K562 (cell line): ENCODE measurements at regions not wholly inside any gene's neighbourhood (a gene's known extent, or its start where the extent isn't known, plus 50 kb on each side); places are given as distances from the start of the nearest gene placed in this dataset.

Experiments used
- ATAC-seq: fragments of 200-7000 bp; cut with Tn5 transposase; 3 replicates; pipeline ENCODE4 v1.9.1; 2020; ENCODE audit warnings: moderate library complexity
- BruUV-seq: library from RNA; stranded (reverse); fragments of 400-500 nt; replicated peaks from 2 replicates; lab custom pipeline; 2021; lab: Mats Ljungman, UMichigan
- CTCF ChIA-PET: fragments of 300-600 bp; formaldehyde crosslinking; extraction: SDS; loops from one replicate; lab custom pipeline; 2021; ENCODE audit warnings: low intra/inter-chr PET ratio; lab: Yijun Ruan, JAX
- POLR2A ChIA-PET: fragments of 300-600, 350-650 bp; sonication (Branson Sonifier 250); formaldehyde crosslinking; extraction: SDS; loops from one replicate; lab custom pipeline; 2021; ENCODE audit warnings: antibody characterized with exemption, inconsistent platforms; lab: Yijun Ruan, JAX
- DNase-seq, 4 experiments: peaks; one replicate each; pipeline versions ENCODE4 v3.0.0 to v3.0.0-alpha.2; 2011 to 2018; ENCODE audit warnings: low spot score in 3 of 4, mixed read lengths in 3 of 4; ENCODE audit errors: extremely low read depth in 1 of 4
- FAIRE-seq: peaks from 2 replicates; lab custom pipeline; 2011; peaks lifted over from hg19 to GRCh38; lab: Jason Lieb, UNC
- H2AFZ ChIP-seq: 2 replicates; pipeline ENCODE4 v1.6.0; 2011; ENCODE audit warnings: low read depth, low read length, control low read depth, inconsistent platforms
- H3K27ac ChIP-seq: fragments of 200-600 bp; 3 replicates; pipeline ENCODE4 v1.8.0; 2011; ENCODE audit warnings: low read depth, mild to moderate bottlenecking, control low read depth, inconsistent platforms, low read length, moderate library complexity, mixed read lengths; ENCODE audit errors: extremely low read depth
- H3K27me3 ChIP-seq, 2 experiments: fragments of 300-600 bp in 1 of 2; 2 replicates in 1 of 2; 3 replicates in 1 of 2; pipeline versions ENCODE4 v1.6.0 to v1.8.0; 2011; ENCODE audit warnings: inconsistent platforms in 2 of 2, low read length in 2 of 2, mild to moderate bottlenecking in 1 of 2, mixed read lengths in 1 of 2, moderate library complexity in 1 of 2; ENCODE audit not compliant: control insufficient read depth in 2 of 2, insufficient read depth in 2 of 2
- H3K36me3 ChIP-seq: fragments of 300-600 bp; 3 replicates; pipeline ENCODE4 v1.8.0; 2011; ENCODE audit warnings: mild to moderate bottlenecking, low read length, inconsistent platforms; ENCODE audit not compliant: control insufficient read depth, insufficient read depth
- H3K4me1 ChIP-seq, 2 experiments: fragments of 200-600 bp in 1 of 2; replicated peaks in 1 of 2; 2 replicates in 1 of 2; 3 replicates in 1 of 2; pipeline versions ENCODE4 v1.5.1 to v1.8.0; 2011; ENCODE audit warnings: inconsistent platforms in 2 of 2, low read length in 2 of 2, mild to moderate bottlenecking in 1 of 2, mixed read lengths in 1 of 2, moderate library complexity in 1 of 2; ENCODE audit not compliant: control insufficient read depth in 2 of 2, insufficient read depth in 2 of 2
- H3K4me2 ChIP-seq: 2 replicates; pipeline ENCODE4 v1.6.1; 2011; ENCODE audit warnings: low read length, control low read depth, inconsistent platforms, mixed read lengths; ENCODE audit not compliant: insufficient read depth
- H3K4me3 ChIP-seq: fragments of 200-600 bp; sonication (generic), shearing (Covaris generic); 2 replicates; pipeline ENCODE4 v1.5.1; 2016; ENCODE audit warnings: control low read depth, inconsistent platforms
- H3K79me2 ChIP-seq: fragments of 200-600 bp; 3 replicates; pipeline ENCODE4 v1.8.0; 2011; ENCODE audit warnings: low read length, inconsistent platforms; ENCODE audit not compliant: control insufficient read depth, insufficient read depth
- H3K9ac ChIP-seq, 2 experiments: 2 replicates each; pipeline versions ENCODE4 v1.6.0 to v1.6.1; 2011; ENCODE audit warnings: low read depth in 2 of 2, low read length in 2 of 2, control low read depth in 1 of 2, inconsistent platforms in 1 of 2, mild to moderate bottlenecking in 1 of 2, mixed read lengths in 1 of 2; ENCODE audit not compliant: insufficient read depth in 1 of 2
- H3K9me1 ChIP-seq: one replicate; pipeline ENCODE4 v1.6.0; 2011; ENCODE audit warnings: inconsistent platforms, mild to moderate bottlenecking, low read length, moderate library complexity; ENCODE audit not compliant: control insufficient read depth, insufficient read depth
- H3K9me3 ChIP-seq: replicated peaks from 2 replicates; pipeline ENCODE4 v1.5.1; 2011; ENCODE audit warnings: low read depth, low read length, inconsistent platforms; ENCODE audit not compliant: control insufficient read depth, insufficient read depth
- H4K20me1 ChIP-seq: replicated peaks from 2 replicates; pipeline ENCODE4 v1.6.1; 2011; ENCODE audit warnings: low read length, inconsistent platforms, mixed read lengths; ENCODE audit not compliant: control insufficient read depth, insufficient read depth
- CBX3 ChIP-seq, 2 experiments: IDR thresholded peaks; 1 replicate in 1 of 2; 2 replicates in 1 of 2; pipeline ENCODE4 v1.6.1; 2012; ENCODE audit warnings: inconsistent platforms in 2 of 2, low read length in 2 of 2, borderline replicate concordance in 1 of 2, control low read depth in 1 of 2
- PHB ChIP-seq: fragments of 250-450 bp; sonication (Bioruptor Pico); IDR thresholded peaks from 2 replicates; pipeline ENCODE4 v1.5.0; 2021
- ZNF140 ChIP-seq: fragments of 250-450 bp; sonication (Bioruptor Pico); IDR thresholded peaks from 2 replicates; pipeline ENCODE4 v1.8.0; 2021; ENCODE audit warnings: moderate library complexity, mild to moderate bottlenecking, inconsistent platforms
- WGBS: fragments of 100-300 bp; shearing (Covaris generic); methylation state at CpG from one replicate; pipeline ENCODE4 v1.1.6; 2016; ENCODE audit warnings: low coverage, mixed read lengths; ENCODE audit not compliant: insufficient coverage; ENCODE audit errors: missing lambda C conversion rate; 5-methylcytosine and 5-hydroxymethylcytosine counted together
- in situ Hi-C: fragments of 300-500 bp; cut with MboI; formaldehyde crosslinking; loops from 4 replicates; pipeline ENCODE4 v1.15.0; 2018; ENCODE audit warnings: inconsistent platforms, mixed read lengths
- intact Hi-C: fragments of 100-400 bp; cut with micrococcal nuclease; formaldehyde crosslinking; loops from 2 replicates; pipeline ENCODE4 v1.14.2; 2022
- TF ChIP-seq, protein P1 (sequence below): fragments of 200-600 bp; sonication (generic); IDR thresholded peaks from one replicate; pipeline ENCODE4 v1.6.1; 2012; ENCODE audit warnings: mild to moderate bottlenecking, low read depth, low read length, inconsistent platforms

DNA sequence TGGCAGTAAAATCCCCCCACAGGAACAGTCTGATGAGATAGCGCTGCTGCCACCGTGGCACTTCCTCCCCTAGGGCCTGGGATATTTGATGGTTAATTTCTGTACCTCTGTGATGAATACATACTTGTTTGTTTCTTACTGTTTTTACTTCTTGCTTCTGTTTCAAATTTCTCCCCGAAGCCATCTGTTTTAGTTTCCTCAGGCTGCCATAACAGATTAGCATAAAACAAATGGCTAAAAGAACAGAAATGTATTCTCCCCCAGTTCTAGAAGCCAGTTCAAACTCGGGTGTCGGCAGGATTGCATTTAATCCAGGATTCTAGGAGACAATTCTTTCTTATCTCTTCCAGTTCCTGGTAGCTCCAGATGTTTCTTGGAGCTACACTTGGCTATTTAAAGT, 435.9 kb downstream of the DSEL start:
- H3K9ac ChIP-seq = no peak overlapping the region
- no TSS peak for BruUV-seq
- no peak overlapping the region for H3K4me3 ChIP-seq
- no peaks in the 10 kb centered on the region for H3K9me1 ChIP-seq
- no peak overlapping the region for H3K4me2 ChIP-seq
- no peaks in the 10 kb centered on the region for H3K9me3 ChIP-seq
- ChIA-PET CTCF (no interaction called here), POLR2A (no interaction called here)
- DNase-seq (no peak), FAIRE-seq (no peak), ATAC-seq (no peak)
- H3K79me2 ChIP-seq = no peaks in the 10 kb centered on the region
- H3K4me1 ChIP-seq = no peaks in the 10 kb centered on the region
- H3K36me3 ChIP-seq = no peaks in the 10 kb centered on the region
- H3K27ac ChIP-seq = no peak overlapping the region
- TF ChIP-seq CBX3 (IDR thresholded peaks at IDR 0.05; ENCODE audit: borderline replicate concordance in 1 of 2, low read length in 2 of 2) (no peak), ZNF140 (CRISPR knock-in tag) (no peak), PHB (CRISPR knock-in tag) (no peak)
- TF ChIP-seq, protein P1, sequence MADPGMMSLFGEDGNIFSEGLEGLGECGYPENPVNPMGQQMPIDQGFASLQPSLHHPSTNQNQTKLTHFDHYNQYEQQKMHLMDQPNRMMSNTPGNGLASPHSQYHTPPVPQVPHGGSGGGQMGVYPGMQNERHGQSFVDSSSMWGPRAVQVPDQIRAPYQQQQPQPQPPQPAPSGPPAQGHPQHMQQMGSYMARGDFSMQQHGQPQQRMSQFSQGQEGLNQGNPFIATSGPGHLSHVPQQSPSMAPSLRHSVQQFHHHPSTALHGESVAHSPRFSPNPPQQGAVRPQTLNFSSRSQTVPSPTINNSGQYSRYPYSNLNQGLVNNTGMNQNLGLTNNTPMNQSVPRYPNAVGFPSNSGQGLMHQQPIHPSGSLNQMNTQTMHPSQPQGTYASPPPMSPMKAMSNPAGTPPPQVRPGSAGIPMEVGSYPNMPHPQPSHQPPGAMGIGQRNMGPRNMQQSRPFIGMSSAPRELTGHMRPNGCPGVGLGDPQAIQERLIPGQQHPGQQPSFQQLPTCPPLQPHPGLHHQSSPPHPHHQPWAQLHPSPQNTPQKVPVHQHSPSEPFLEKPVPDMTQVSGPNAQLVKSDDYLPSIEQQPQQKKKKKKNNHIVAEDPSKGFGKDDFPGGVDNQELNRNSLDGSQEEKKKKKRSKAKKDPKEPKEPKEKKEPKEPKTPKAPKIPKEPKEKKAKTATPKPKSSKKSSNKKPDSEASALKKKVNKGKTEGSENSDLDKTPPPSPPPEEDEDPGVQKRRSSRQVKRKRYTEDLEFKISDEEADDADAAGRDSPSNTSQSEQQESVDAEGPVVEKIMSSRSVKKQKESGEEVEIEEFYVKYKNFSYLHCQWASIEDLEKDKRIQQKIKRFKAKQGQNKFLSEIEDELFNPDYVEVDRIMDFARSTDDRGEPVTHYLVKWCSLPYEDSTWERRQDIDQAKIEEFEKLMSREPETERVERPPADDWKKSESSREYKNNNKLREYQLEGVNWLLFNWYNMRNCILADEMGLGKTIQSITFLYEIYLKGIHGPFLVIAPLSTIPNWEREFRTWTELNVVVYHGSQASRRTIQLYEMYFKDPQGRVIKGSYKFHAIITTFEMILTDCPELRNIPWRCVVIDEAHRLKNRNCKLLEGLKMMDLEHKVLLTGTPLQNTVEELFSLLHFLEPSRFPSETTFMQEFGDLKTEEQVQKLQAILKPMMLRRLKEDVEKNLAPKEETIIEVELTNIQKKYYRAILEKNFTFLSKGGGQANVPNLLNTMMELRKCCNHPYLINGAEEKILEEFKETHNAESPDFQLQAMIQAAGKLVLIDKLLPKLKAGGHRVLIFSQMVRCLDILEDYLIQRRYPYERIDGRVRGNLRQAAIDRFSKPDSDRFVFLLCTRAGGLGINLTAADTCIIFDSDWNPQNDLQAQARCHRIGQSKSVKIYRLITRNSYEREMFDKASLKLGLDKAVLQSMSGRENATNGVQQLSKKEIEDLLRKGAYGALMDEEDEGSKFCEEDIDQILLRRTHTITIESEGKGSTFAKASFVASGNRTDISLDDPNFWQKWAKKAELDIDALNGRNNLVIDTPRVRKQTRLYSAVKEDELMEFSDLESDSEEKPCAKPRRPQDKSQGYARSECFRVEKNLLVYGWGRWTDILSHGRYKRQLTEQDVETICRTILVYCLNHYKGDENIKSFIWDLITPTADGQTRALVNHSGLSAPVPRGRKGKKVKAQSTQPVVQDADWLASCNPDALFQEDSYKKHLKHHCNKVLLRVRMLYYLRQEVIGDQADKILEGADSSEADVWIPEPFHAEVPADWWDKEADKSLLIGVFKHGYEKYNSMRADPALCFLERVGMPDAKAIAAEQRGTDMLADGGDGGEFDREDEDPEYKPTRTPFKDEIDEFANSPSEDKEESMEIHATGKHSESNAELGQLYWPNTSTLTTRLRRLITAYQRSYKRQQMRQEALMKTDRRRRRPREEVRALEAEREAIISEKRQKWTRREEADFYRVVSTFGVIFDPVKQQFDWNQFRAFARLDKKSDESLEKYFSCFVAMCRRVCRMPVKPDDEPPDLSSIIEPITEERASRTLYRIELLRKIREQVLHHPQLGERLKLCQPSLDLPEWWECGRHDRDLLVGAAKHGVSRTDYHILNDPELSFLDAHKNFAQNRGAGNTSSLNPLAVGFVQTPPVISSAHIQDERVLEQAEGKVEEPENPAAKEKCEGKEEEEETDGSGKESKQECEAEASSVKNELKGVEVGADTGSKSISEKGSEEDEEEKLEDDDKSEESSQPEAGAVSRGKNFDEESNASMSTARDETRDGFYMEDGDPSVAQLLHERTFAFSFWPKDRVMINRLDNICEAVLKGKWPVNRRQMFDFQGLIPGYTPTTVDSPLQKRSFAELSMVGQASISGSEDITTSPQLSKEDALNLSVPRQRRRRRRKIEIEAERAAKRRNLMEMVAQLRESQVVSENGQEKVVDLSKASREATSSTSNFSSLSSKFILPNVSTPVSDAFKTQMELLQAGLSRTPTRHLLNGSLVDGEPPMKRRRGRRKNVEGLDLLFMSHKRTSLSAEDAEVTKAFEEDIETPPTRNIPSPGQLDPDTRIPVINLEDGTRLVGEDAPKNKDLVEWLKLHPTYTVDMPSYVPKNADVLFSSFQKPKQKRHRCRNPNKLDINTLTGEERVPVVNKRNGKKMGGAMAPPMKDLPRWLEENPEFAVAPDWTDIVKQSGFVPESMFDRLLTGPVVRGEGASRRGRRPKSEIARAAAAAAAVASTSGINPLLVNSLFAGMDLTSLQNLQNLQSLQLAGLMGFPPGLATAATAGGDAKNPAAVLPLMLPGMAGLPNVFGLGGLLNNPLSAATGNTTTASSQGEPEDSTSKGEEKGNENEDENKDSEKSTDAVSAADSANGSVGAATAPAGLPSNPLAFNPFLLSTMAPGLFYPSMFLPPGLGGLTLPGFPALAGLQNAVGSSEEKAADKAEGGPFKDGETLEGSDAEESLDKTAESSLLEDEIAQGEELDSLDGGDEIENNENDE = no peak
- no peaks in the 10 kb centered on the region for H3K27me3 ChIP-seq
- H4K20me1 ChIP-seq = no peaks in the 10 kb centered on the region
- WGBS = 1% methylated on average over 5 of the region's 5 CpGs
- no peak overlapping the region for H2AFZ ChIP-seq
- intact Hi-C loops (no loop called here), in situ Hi-C loops (no loop called here)
